ENCODE measurements at regions not wholly inside any gene's neighbourhood (a gene's known extent, or its start where the extent isn't known, plus 50 kb on each side); places are given as distances from the start of the nearest gene placed in this dataset.

GRCh38 chr7:132641238-132641637 is 65.0 kb upstream of the PLXNA4 start:
- Histone ChIP-seq H3K36me3 (ENCODE audit: control insufficient read depth, insufficient read depth, low read length) (no peaks in the 10 kb centered on the region), H3K27me3 (ENCODE audit: control insufficient read depth, insufficient read depth, low read length) (peaks cover 1% of the 10 kb centered on the region; the same call in 1 of the 2 replicates), H3K4me3 (ENCODE audit: low read depth, low read length) (no peak overlapping the region)
- DNase-seq (ENCODE audit: low read depth) = no peak
- ChIA-PET POLR2A (no interaction called here), CTCF (no interaction called here)
- TF ChIP-seq CTCF (IDR thresholded peaks at IDR 0.05; ENCODE audit: insufficient read depth, low read depth, low read length) = no peak

GRCh38 chr7:132639983-132640382 is 63.7 kb upstream of the PLXNA4 start:
- ChIA-PET CTCF (no interaction called here), POLR2A (no interaction called here)
- no peak overlapping the region for H3K4me3 ChIP-seq (ENCODE audit: low read depth, low read length)
- H3K36me3 ChIP-seq (ENCODE audit: control insufficient read depth, insufficient read depth, low read length) = no peaks in the 10 kb centered on the region
- no peak for DNase-seq (ENCODE audit: low read depth)
- TF ChIP-seq CTCF (IDR thresholded peaks at IDR 0.05; ENCODE audit: insufficient read depth, low read depth, low read length) = no peak
- H3K27me3 ChIP-seq (ENCODE audit: control insufficient read depth, insufficient read depth, low read length) = peaks cover 1% of the 10 kb centered on the region; the same call in 1 of the 2 replicates

- peaks cover 1% of the 10 kb centered on the region; the same call in 1 of the 2 replicates for H3K27me3 ChIP-seq (ENCODE audit: control insufficient read depth, insufficient read depth, low read length)
- H3K36me3 ChIP-seq (ENCODE audit: control insufficient read depth, insufficient read depth, low read length) = no peaks in the 10 kb centered on the region
- DNase-seq (ENCODE audit: low read depth) = no peak
- H3K4me3 ChIP-seq (ENCODE audit: low read depth, low read length) = no peak overlapping the region
- POLR2A ChIA-PET = no interaction called here
- CTCF ChIA-PET = no interaction called here
- TF ChIP-seq CTCF (IDR thresholded peaks at IDR 0.05; ENCODE audit: insufficient read depth, low read depth, low read length) = no peak
Measured at GRCh38 chr7:132638000-132638399, 61.7 kb upstream of the PLXNA4 start.

GRCh38 chr7:132636581-132636980 is 60.3 kb upstream of the PLXNA4 start:
- CTCF ChIA-PET = no interaction called here
- H3K36me3 ChIP-seq (ENCODE audit: control insufficient read depth, insufficient read depth, low read length) = no peaks in the 10 kb centered on the region
- POLR2A ChIA-PET = no interaction called here
- H3K4me3 ChIP-seq (ENCODE audit: low read depth, low read length) = no peak overlapping the region
- no peak for TF ChIP-seq CTCF (IDR thresholded peaks at IDR 0.05; ENCODE audit: insufficient read depth, low read depth, low read length)
- peaks cover 1% of the 10 kb centered on the region; the same call in 1 of the 2 replicates for H3K27me3 ChIP-seq (ENCODE audit: control insufficient read depth, insufficient read depth, low read length)
- no peak for DNase-seq (ENCODE audit: low read depth)

- no peak for DNase-seq (ENCODE audit: low read depth)
- CTCF ChIA-PET = no interaction called here
- POLR2A ChIA-PET = no interaction called here
- no peaks in the 10 kb centered on the region for H3K36me3 ChIP-seq (ENCODE audit: control insufficient read depth, insufficient read depth, low read length)
- no peak for TF ChIP-seq CTCF (IDR thresholded peaks at IDR 0.05; ENCODE audit: insufficient read depth, low read depth, low read length)
- no peak overlapping the region for H3K4me3 ChIP-seq (ENCODE audit: low read depth, low read length)
- H3K27me3 ChIP-seq (ENCODE audit: control insufficient read depth, insufficient read depth, low read length) = no peaks in the 10 kb centered on the region; the same call in 1 of the 2 replicates
Measured at GRCh38 chr7:132635127-132635526, 58.9 kb upstream of the PLXNA4 start.

All from BJ (cell line).